ENCODE measurements at regions not wholly inside any gene's neighbourhood (a gene's known extent, or its start where the extent isn't known, plus 50 kb on each side); places are given as distances from the start of the nearest gene placed in this dataset.
"Not testable (repeated sequence)": the region's sequence is repeated elsewhere in the genome, so short reads cannot be mapped to it uniquely, and the experiment has no call there.

DNA sequence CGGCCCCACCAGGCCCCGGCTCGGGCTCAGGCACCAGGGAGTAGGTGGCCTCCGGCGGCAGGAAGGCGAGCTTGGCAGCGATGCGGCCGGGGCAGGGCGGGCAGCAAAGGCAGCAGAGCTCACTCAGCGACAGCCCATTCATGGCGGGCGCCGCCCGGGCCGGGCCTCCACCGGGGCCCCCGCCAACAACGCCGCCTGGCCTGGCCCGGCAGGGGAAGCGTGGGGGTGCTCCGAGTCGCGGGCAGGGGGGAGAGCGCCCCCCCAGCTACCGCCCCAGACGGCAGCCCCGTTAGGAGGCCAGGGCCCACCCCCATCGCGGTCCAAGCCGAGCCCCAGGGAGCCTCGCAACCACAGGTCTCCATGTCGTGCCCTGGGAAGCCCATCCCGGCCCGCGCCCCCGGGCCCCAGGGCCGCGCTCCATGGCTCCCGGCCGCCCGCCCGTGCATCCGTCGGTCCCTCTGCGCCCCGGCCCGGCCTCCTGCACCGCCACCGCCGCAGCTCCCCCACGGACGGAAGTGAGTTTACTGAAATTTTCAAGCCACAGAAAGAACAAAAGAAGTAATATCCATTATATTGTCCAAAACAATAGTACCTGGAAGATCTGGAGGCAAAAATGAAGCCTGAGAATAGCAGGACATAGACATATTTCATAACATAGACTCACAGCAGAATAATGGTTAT, 126.6 kb upstream of the VPREB1 start:
- DNase-seq: not testable (repeated sequence)

DNA sequence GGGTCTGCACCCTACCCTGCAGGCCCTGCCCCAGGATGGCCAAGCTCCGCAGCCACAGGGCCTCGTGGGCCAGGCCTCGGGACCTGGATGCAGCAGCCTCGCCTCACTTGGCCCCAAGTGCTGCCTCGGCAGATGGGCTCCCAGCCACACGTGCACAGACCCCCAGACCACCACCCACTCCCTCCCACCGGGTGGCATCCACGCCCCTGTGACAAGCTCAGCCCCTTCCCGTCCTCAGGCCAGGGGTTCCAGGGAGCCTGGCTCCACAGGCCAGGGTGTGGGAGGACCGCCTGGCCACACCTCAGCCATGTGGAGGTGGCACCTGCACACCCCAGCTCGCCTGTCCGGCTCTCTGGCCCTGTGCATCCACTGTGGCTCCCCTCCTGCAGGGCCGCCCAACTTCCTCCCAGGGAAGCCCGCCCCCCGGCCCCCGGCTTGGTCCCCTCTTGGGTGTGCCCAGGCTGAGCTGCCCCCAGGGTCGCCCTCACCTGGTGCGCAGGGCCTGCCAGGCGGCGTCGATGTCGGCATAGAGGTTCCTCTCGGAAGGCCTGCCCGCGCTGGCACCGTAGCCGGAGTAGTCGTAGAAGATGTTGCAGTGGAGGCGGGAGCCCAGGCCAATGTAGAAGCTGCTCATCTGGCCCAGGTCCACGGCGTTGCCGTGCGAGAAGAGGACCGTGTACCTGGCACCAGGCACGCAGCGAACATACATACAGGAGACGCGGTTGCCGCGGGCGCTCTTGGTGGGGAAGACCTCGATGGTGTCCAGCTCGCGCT, 127.4 kb upstream of the VPREB1 start:
- DNase-seq: not testable (repeated sequence)

DNA sequence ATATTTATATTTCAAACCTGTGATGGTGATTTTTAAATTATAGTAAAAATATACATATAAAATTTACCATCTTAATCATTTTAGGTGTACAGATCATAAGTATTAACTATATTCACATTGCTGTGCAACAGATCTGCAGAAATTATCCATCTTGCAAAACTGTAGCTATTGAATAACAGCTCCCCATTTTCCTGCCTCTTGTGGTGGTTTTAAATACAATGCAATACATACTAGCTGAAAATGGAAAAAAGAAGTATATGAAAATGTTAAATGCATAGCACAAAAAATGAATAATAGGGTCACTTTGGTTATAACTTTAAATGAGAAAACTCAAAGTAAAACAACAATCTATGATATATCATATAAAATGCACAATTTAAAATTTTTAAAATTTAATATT, 130.9 kb upstream of the VPREB1 start:
- no peak for DNase-seq

DNA sequence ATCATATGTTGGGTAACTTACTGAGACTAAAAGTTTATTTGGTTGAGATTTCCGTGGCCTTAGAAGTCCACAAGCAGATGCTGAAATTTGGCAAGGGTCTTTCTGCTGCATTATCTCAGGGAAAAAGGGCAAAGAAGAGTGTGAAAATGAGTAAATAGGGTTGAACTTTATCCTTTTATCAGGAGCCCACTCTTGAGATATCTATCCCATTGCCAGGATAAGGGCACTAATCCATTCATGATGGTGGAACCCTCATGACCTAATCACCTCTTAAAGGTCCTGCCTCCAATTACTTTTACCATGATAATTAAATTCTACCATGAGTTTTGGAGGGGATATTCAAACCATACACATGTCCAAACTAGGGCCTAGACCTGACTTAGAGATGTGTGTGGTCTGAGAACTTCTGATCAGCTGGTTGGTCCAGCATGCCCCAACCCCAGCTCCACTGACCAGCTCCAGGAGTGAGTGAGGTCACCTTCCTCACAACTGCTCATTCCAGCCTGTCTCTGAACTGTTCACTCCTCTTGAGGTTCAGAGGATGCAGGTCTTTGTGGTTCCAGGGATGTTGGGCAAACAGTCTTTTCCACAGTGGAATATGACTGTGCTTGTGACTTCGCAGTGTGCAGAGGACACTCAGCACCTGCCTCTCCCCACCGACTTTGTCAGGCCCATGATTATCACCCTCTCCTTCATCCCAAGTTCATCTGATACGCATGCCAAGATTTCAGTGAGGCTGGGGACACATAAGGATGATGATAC, 130.1 kb upstream of the TOP3B start:
- no peak for DNase-seq

DNA sequence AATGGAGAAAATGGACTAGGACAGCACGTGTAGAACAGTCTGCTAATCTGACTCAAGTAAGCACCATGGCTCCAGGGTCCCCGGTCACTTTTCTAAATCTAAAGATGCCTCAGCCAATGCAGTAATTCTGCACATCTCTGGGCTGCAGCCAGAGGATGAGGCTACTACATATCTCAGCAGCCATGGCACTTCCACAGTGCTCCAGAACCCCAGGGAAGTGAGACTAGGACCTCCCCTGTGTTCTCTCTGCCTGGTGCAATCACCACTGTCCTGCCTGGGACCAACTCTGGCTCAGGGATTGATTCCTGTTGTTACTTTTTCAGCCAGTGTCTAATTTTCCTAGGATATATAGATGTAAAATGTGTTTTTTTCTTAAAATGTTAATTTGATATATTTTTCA, 129.4 kb upstream of the TOP3B start:
- DNase-seq: no peak

DNA sequence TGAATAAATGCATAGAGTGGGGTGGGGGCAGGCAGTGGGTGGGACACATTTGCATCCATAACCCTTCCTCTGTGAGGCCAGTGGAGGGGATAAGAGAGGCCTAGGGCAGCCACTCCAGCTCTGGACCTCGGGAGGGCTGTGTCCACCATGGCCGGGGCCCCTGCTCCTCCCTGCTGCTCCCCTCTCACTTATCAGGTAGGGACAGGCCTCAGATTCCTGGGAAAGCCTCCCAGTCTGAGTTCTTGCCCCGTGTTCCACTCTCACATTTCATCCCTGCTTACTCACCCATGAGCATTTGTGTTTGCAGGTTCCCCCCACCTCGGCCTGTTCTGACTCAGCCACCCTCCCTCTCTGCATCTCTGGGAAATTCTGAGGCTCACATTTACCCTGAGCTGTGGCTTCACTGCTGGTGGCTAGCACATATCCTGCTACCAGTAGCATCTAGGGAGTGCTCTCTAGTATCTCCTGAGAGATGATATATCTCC, 128.7 kb upstream of the TOP3B start:
- no peak for DNase-seq

DNA sequence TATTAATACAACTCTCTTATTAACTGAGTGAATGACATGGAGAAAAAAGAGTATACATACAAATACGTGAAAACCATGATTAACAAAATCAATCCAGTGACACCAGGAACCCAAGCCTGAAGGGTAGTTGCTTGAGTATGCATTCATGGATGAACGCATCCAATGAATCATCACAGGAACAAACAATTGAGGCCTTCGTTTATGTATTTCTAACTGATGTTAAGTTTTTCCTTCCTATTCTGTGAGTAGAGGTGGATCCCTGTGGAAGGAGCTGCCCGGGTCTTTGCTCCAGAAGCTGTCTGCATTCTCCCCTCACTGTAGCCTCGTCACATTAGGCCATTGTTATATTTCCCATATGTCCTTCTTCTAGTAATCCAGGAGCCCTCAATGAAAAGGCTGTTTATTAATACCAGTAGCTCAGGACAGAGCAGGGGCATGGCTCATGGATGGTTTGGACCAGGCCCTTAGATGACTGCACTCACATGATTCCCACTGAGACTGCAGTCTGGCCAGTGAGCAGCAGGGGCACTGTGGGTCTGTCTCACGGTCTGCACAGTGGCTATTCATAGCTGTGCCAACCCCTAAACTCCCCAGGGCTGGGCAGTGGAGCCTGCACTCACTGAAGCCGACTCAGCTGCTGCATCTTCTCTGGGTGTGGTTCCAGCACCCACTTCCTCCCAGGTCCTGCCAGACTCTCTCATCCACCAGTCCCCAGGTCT, 128.1 kb upstream of the TOP3B start:
- DNase-seq: peak; percentile 12

DNA sequence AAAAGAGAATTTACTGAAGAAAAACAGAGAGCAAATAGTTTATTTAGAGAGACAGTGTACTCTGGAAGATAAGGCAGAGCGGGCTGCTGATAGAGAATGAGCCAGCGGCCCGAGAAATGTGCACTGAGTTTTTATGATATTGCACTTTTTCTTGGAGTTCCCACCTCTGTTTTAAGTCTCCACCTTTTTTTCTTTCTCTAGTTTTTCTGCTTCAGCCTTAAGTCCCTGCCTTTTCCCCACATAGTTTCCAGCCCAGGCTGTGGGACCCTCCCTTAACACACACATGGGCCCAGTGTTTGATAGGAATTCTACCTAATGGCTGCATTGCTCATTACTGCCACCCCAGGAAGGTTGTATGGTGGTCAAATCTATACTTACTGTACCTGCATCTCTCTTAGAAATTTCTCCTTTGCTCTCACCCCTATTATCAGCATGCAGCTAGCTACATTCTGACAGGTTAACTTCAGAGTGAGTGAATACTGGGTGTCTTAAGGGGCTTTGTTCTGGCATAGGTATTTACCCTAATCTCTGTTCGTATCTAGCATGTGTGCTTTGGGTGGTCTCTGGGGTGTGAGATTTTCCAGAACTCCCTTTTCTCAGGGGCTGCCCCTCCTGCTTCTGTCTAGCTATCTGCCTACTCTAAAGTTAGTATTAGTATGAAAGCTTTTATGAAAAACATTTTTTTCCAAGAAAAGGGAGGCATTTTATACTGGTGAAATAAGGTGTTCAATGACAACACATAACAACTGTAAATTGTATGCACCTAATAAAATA, 127.3 kb upstream of the TOP3B start:
- no peak for DNase-seq

DNA sequence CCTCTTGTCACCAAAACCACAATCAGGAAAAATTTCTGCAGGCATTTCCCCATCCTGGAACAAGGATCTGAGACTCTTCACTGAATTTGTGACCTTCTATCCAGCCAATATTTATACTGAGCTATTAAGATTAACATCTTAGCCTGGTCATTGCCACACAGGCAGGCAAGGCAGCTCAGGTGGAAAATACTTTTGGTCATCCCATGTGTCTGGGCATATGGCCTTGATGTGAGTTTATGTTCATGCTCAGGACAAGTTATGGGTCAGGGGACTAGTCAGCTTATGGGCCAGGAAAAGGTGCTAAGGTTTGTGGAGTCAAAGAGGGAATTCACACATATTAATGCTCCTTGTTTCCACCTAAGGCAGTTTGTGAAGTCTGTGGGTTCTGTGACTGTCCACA, 124.3 kb upstream of the TOP3B start:
- DNase-seq: no peak

DNA sequence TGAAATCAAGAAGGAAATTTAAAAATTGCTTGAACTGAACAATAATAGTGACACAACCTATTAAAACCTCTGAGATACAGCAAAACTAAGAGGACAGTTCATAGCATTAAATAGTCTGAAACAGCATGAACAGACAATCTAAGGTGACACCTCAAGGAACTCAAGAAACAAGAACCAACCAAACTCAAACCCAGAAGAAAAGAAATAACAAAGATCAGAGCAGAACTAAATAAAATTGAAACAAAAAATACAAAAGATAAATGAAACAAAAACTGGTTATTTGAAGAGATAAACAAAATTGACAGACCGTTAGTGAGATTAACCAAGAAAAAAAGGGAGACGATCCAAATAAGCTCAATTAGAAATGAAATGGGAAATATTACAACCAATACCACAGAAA, 122.8 kb upstream of the TOP3B start:
- no peak for DNase-seq

DNA sequence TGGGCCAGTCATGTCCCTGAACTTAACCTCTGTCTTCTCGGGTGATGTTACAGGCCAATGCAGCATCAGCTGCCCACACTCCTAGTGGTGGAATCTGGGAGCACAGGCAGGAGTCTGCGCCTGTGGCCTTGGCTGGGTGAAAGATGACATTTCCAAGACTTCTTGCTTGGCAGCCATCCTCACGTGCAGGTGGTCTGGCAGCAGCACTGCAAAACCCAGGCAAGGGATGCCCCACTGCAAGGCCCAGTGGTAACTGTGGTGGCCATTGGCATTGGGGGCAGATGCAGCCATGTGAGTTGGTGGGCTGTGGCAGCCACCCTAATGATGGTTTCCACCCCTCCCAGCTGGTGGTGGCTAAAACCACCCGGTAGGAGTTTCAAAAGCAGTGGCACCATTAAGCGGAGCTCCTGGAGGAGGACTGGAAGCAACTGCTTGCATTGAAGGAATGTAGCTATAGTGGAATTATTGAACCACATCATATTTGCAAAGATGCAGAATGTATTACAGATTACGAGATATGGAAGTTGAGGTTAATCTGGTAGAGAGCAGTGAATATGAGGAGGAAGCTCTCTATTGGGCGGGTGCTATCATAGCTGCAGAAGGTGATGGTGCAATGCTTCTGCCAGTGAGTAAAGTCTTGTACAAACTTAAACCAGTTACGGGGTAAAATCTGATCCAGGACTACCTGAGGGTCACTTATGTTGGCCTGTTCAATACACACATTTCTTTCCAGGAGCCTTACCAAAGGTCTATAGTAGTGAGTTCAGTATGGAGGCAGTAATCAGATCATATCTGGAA, 120.7 kb upstream of the TOP3B start:
- no peak for DNase-seq

DNA sequence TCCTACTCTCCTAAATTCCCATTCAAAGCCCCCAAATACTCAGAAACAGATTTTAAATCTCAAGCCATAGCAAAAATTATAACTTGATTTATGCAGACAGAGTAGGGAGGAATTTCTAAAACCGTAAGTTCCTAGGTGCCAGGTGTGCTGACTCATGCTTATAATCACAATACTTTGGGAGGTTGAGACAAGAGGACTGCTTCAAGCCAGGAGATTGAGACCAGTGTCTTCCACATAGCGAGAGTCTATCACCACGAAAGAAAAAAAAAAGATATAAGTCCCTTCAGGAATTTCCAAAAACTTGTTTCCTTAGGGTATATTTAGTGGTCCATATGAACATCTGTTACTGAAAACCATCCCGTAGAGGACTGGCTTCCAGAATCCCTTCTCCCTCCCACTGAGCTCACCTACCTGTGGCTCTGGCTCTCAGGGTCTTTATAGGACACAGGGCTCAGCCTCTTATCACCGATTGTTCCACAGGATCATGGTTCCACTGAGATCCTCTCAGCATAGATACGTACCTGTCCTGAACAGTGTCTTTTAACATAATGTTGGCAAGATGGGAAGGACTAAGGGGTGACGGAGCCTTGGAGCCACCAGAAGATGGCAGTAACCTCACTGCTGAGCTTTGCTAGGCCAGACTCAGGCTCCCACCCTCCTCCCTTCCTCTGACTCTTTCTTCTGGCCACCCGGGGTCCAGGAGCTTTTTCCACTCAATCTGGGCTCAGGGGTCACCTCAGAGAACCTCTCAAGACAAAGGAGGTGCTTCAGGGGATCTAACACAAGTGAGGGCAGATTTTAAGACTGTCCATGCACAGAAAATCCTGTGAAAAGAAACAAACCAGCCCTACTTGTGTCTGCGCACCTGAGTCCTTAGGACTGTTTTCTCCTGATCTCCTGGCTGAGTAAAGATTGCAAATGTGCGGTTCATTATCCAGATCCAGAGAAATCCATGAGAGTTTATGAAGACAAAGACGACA, 117.5 kb upstream of the TOP3B start:
- DNase-seq: no peak

DNA sequence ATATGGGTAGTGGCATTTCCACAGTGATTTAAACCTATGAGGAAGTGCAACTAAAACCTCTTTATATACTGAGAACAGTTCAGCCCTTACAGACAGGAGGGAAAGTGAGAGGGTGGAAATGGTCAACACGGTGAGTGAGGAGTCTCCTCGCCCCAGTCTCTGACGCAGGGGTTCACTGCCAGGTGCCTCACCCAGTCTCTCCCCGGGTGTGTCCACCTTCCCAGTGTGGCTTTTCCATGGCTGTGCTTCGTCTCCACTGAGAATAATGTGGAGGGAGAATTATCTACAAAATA, 116.6 kb upstream of the TOP3B start:
- DNase-seq: no peak

DNA sequence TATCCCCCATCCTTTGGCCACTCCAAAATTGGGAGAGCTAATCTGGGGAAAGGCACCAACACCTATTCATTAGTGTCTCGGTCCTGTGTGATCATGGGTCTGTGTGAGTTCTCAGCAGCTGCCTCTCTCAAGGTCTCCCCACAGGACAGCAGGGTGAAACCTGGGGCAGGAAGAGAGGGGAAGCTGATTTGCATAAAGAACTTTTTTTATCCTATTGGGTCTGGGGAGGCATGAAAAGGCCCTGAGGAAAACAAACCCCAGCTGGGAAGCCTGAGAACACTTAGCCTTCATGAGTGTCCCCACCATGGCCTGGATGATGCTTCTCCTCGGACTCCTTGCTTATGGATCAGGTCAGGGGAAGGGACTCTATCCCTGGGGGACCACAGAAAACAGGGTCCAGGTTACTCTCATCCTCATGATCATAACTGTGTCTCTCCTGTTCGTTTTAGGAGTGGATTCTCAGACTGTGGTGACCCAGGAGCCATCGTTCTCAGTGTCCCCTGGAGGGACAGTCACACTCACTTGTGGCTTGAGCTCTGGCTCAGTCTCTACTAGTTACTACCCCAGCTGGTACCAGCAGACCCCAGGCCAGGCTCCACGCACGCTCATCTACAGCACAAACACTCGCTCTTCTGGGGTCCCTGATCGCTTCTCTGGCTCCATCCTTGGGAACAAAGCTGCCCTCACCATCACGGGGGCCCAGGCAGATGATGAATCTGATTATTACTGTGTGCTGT, 116.0 kb upstream of the TOP3B start:
- no peak for DNase-seq

DNA sequence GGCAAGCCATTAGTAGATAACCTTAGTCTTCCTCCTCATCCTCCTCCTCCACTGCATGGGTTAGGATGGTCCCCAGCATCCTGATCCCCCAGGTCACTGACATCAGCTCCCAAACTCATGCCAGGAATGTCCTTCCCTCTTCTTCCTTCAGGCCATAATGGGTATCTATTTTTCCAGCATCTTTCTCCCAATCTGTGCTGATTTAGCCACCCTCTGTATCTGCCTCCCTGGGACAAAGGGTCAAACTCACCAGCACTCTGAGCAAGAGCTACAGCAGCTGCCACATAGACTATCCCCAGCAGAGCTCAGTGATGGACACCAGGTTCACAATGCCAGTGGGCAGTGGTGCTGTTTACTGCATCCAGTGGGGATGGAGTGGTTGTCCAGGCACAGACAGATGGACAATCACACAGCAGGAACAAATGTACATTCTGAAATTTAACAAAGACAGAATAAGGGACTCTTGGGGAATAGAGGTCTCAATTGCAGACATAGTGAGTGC, 115.2 kb upstream of the TOP3B start:
- no peak for DNase-seq

DNA sequence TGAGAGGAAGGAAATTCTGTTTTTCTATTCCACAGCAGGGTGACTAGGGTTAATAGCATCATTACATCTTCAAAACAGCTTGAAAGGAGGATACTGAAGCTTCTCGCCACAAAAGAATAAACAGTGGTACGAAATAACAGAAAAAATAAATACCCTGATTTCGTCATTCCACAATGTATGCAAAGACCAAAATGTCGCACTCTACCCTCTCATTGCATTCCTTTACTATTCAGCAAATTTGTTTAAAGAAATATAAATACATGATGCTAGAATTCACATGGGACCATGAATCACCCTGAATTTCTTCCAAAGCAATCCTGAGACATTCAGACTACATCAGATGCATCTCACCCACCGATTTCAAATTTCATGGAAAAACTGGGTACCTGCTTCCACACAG, 112.3 kb upstream of the TOP3B start:
- DNase-seq: no peak

DNA sequence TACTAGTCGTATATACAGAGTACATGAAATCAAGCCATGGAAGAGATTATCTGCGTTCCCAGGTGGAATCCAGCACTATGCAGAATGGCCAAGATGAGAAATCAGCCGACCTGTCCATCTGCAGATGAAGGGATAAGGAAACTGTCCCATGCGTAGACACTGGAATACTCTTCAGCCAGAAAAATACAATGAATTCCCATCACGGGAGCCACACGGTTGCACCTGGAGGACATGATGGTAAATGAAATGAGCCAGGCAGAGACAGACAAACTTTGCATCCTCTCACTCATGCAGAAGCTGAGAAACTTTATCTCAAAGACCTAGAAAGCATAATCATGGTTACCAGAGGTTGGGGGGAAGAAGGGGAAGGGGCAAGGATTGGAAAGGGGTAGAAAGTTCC, 111.9 kb upstream of the TOP3B start:
- DNase-seq: no peak

DNA sequence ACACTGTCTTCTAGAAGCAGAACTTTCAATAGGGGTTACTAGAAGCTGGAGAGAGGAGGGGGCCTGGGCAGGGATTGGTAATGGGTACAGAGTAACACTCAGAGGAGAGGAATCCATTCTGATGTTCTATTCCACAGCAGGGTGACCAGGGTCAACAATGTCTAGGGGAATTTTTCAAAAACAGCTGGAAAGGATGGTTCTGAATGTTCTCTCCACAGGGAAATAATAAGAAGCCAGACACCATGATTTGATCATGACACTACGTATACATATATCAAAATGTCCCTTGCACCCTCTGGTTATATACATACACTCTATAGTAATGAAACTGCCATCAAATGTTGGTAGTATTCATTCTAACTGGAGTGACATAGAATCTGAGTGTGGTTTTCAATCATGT, 111.2 kb upstream of the TOP3B start:
- DNase-seq: no peak

DNA sequence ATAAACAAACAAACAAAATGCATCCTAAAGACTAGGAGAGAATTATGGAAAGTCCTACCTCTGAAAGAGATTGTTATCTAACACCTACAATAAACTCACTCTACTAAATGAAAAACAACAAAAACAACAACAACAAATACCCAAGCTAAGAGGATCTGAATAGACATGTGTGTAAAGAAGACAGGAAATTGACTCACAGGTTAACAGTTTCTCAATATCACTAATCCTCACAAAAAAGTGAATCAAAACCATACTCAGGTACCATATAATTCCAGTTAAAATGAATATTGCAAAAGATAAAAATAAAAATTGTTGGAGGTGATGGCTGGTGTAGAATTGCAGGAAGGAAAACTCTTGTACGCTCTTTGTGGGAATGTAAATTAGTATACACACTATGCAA, 110.4 kb upstream of the TOP3B start:
- no peak for DNase-seq

DNA sequence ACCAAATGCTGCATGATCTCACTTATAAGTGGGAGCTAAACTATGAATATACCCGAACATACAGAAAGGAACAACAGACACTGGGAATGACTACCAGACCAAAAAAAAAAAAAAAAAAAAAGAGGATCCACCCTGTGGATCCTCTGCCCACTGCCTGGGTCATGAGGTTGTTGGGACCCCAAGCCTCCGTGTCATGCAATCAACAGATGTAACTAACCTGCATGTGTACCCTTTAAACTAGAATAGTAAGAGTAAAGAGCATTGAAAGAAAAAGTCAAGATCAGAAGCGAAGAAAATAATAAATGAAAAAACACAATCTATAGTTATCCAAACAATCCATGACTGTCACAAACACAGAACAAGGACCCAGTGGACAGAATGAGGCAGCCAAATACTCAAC, 109.5 kb upstream of the TOP3B start:
- DNase-seq: no peak
